Upper lobe of left lung (tissue), 6 donors: ENCODE measurements at regions not wholly inside any gene's neighbourhood (a gene's known extent, or its start where the extent isn't known, plus 50 kb on each side); places are given as distances from the start of the nearest gene placed in this dataset.

Experiments used
- ATAC-seq, 2 donors: fragments of 200-7000 bp; cut with Tn5 transposase; one replicate each; pipeline ENCODE4 v1.9.1; 2022; ENCODE audit warnings: mild to moderate bottlenecking in 2 of 2, moderate library complexity in 2 of 2; ENCODE audit not compliant: low FRiP score in 2 of 2
- DNase-seq, 2 donors: peaks; one replicate each; pipeline ENCODE4 v3.0.0-alpha.2; 2019 to 2020
- H3K27ac ChIP-seq, 4 donors: fragments of 200-600 bp; sonication (generic); one replicate each; pipeline ENCODE4 v1.5.1; 2016 to 2019
- H3K27me3 ChIP-seq, 4 donors: fragments of 200-600 bp; sonication (generic); one replicate each; pipeline ENCODE4 v1.5.1; 2017 to 2019
- H3K36me3 ChIP-seq, 4 donors: fragments of 200-600 bp; sonication (generic); one replicate each; pipeline ENCODE4 v1.5.1; 2016 to 2019
- H3K4me1 ChIP-seq, 4 donors: fragments of 200-600 bp; sonication (generic); one replicate each; pipeline ENCODE4 v1.5.1; 2018 to 2019
- H3K4me3 ChIP-seq, 4 donors: fragments of 200-600 bp; sonication (generic); one replicate each; pipeline ENCODE4 v1.5.1; 2017 to 2019; ENCODE audit warnings: mild to moderate bottlenecking in 2 of 4, moderate library complexity in 1 of 4
- H3K9me3 ChIP-seq, 4 donors: fragments of 200-600 bp; sonication (generic); one replicate each; pipeline ENCODE4 v1.5.1; 2018 to 2019
- CTCF ChIP-seq, 6 experiments: fragments of 450-650 bp in 4 of 6; fragments of 200-600 bp in 2 of 6; sonication (generic) in 2 of 6; IDR thresholded peaks; one replicate each; pipeline ENCODE4 v1.5.1; 2016 to 2019; ENCODE audit warnings: antibody characterized with exemption in 6 of 6
- EP300 ChIP-seq, 4 donors: sonication (generic); formaldehyde crosslinking; IDR thresholded peaks; one replicate each; pipeline ENCODE4 v1.5.1; 2017; ENCODE audit warnings: antibody characterized with exemption in 4 of 4, control low read depth in 2 of 4
- POLR2A ChIP-seq, 4 donors: fragments of 450-650 bp; IDR thresholded peaks; one replicate each; pipeline ENCODE4 v1.5.1; 2016 to 2017; ENCODE audit warnings: antibody characterized with exemption in 4 of 4, mild to moderate bottlenecking in 2 of 4
- POLR2AphosphoS5 ChIP-seq, 2 donors: sonication (generic); formaldehyde crosslinking; IDR thresholded peaks; one replicate each; pipeline ENCODE4 v1.5.1; 2017; ENCODE audit warnings: antibody characterized with exemption in 2 of 2
- WGBS, 2 donors: methylation state at CpG; one replicate each; pipeline ENCODE4 v1.1.5; 2017 to 2018; 5-methylcytosine and 5-hydroxymethylcytosine counted together
- donor health status: DM: no; HTN: no; CAD: no; lungs with moderate emphysema.
- donor health status: DM: no; HTN: yes; CAD: no; lungs with severe emphysema.

- Histone ChIP-seq H3K4me1 (no peaks in the 10 kb centered on the region), H3K27me3 (no peaks in the 10 kb centered on the region), H3K4me3 (no peak overlapping the region), H3K9me3 (no peaks in the 10 kb centered on the region), H3K36me3 (no peaks in the 10 kb centered on the region), H3K27ac (no peak overlapping the region)
- 81 to 90% methylated on average over 3 of the region's 3 CpGs for WGBS, 2 donors
- no peak for TF ChIP-seq POLR2A (IDR thresholded peaks at IDR 0.05)
- TF ChIP-seq POLR2AphosphoS5 (IDR thresholded peaks at IDR 0.05): no peak
- no peak for TF ChIP-seq CTCF (IDR thresholded peaks at IDR 0.05)
- no peak for TF ChIP-seq EP300 (IDR thresholded peaks at IDR 0.05)
- ATAC-seq (no peak), DNase-seq (no peak)
Observed at GRCh38 chr7:116310141-116310540, 99.8 kb downstream of the TES start.

- ATAC-seq (no peak), DNase-seq (no peak)
- TF ChIP-seq EP300 (IDR thresholded peaks at IDR 0.05) (no peak), POLR2AphosphoS5 (IDR thresholded peaks at IDR 0.05) (no peak), POLR2A (IDR thresholded peaks at IDR 0.05) (no peak), CTCF (IDR thresholded peaks at IDR 0.05) (no peak)
- H3K9me3 ChIP-seq: no peaks in the 10 kb centered on the region
- H3K4me3 ChIP-seq: no peak overlapping the region
- H3K4me1 ChIP-seq: peaks cover 0 to 1% (median 0%) of the 10 kb centered on the region in 4 donors
- H3K27me3 ChIP-seq: no peaks in the 10 kb centered on the region
- 82 to 88% methylated on average over 3 of the region's 3 CpGs for WGBS, 2 donors
- no peaks in the 10 kb centered on the region for H3K36me3 ChIP-seq
- H3K27ac ChIP-seq: no peak overlapping the region
Observed at GRCh38 chr7:116311259-116311658, 100.9 kb downstream of the TES start.

- H3K27ac ChIP-seq: no peak overlapping the region
- 93 to 96% methylated on average over 3 of the region's 3 CpGs for WGBS, 2 donors
Observed at GRCh38 chr7:116311816-116312471, 101.6 kb downstream of the TES start.

GRCh38 chr7:116315293-116315692 is 105.0 kb downstream of the TES start:
- Histone ChIP-seq H3K4me1 (peaks cover 4 to 15% (median 12%) of the 10 kb centered on the region in 4 donors), H3K36me3 (no peaks in the 10 kb centered on the region), H3K4me3 (no peak overlapping the region), H3K9me3 (no peaks in the 10 kb centered on the region), H3K27ac (no peak overlapping the region), H3K27me3 (no peaks in the 10 kb centered on the region)
- no peak for TF ChIP-seq POLR2A (IDR thresholded peaks at IDR 0.05)
- TF ChIP-seq CTCF (IDR thresholded peaks at IDR 0.05): no peak
- no peak for TF ChIP-seq EP300 (IDR thresholded peaks at IDR 0.05)
- TF ChIP-seq POLR2AphosphoS5 (IDR thresholded peaks at IDR 0.05): no peak
- DNase-seq (no peak), ATAC-seq (no peak)
- WGBS, 2 donors: 87 to 91% methylated on average over 6 of the region's 6 CpGs

More at GRCh38 chr7:116311816-116312471, 101.6 kb downstream of the TES start:
- H3K4me1 ChIP-seq: peaks cover 0 to 6% (median 4%) of the 10 kb centered on the region in 4 donors
- DNase-seq: no peak
- no peak for TF ChIP-seq EP300 (IDR thresholded peaks at IDR 0.05)
- TF ChIP-seq POLR2A (IDR thresholded peaks at IDR 0.05): no peak
- no peak for TF ChIP-seq CTCF (IDR thresholded peaks at IDR 0.05)
- no peak for TF ChIP-seq POLR2AphosphoS5 (IDR thresholded peaks at IDR 0.05)
- H3K36me3 ChIP-seq: no peaks in the 10 kb centered on the region
- H3K9me3 ChIP-seq: no peaks in the 10 kb centered on the region
- no peak for ATAC-seq
- H3K27me3 ChIP-seq: no peaks in the 10 kb centered on the region
- no peak overlapping the region for H3K4me3 ChIP-seq

GRCh38 chr7:116315803-116316202 is 105.5 kb downstream of the TES start:
- WGBS, 2 donors: 86 to 94% methylated on average over 3 of the region's 3 CpGs
- no peak for TF ChIP-seq POLR2A (IDR thresholded peaks at IDR 0.05)
- TF ChIP-seq POLR2AphosphoS5 (IDR thresholded peaks at IDR 0.05): no peak
- no peak for TF ChIP-seq CTCF (IDR thresholded peaks at IDR 0.05)
- no peak for TF ChIP-seq EP300 (IDR thresholded peaks at IDR 0.05)
- ATAC-seq (no peak), DNase-seq (no peak)
- Histone ChIP-seq H3K4me3 (no peak overlapping the region), H3K9me3 (no peaks in the 10 kb centered on the region), H3K27ac (peak overlapping the region in 1 of 4 donors; percentile 67), H3K36me3 (no peaks in the 10 kb centered on the region), H3K4me1 (peaks cover 4 to 15% (median 12%) of the 10 kb centered on the region in 4 donors), H3K27me3 (no peaks in the 10 kb centered on the region)
